ENCODE measurements at regions not wholly inside any gene's neighbourhood (a gene's known extent, or its start where the extent isn't known, plus 50 kb on each side); places are given as distances from the start of the nearest gene placed in this dataset.

DNA sequence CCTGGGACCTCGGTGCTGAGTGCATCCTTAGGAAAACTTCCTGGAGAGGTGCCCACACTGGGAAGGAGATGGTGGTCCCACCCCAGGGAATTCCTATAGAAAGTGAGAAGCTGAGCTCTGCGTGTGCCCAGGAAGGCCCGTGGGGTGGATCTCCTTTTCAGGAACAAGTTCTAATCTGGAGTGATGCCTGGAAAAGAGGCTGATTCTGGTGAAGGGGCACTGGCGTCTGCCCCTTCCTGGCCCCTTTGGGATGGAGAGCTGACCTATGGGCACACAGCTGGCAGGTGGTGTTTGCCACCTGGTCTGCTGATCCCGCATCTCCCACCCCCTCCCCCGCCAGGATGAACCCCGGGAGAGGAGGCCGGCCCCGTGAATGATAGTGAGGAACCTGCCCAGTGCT lies 142.0 kb upstream of the RTL1 start:
- H3K4me3 ChIP-seq (replicated peaks; ENCODE audit: low read depth, low read length) = no peak overlapping the region
- DNase-seq (ENCODE audit: extremely low read depth, low read depth) = no peak
- TF ChIP-seq, protein P1, sequence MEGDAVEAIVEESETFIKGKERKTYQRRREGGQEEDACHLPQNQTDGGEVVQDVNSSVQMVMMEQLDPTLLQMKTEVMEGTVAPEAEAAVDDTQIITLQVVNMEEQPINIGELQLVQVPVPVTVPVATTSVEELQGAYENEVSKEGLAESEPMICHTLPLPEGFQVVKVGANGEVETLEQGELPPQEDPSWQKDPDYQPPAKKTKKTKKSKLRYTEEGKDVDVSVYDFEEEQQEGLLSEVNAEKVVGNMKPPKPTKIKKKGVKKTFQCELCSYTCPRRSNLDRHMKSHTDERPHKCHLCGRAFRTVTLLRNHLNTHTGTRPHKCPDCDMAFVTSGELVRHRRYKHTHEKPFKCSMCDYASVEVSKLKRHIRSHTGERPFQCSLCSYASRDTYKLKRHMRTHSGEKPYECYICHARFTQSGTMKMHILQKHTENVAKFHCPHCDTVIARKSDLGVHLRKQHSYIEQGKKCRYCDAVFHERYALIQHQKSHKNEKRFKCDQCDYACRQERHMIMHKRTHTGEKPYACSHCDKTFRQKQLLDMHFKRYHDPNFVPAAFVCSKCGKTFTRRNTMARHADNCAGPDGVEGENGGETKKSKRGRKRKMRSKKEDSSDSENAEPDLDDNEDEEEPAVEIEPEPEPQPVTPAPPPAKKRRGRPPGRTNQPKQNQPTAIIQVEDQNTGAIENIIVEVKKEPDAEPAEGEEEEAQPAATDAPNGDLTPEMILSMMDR (IDR thresholded peaks at IDR 0.05; ENCODE audit: low read depth, low read length, missing control alignments) = no peak

GRCh38 chr14:101046071-101046470 lies 142.5 kb upstream of the RTL1 start:
- TF ChIP-seq, protein P1 (IDR thresholded peaks at IDR 0.05; ENCODE audit: low read depth, low read length, missing control alignments) = no peak
- no peak for DNase-seq (ENCODE audit: extremely low read depth, low read depth)
- H3K4me3 ChIP-seq (replicated peaks; ENCODE audit: low read depth, low read length) = no peak overlapping the region

GRCh38 chr14:101047326-101047725 lies 143.8 kb upstream of the RTL1 start:
- no peak overlapping the region for H3K4me3 ChIP-seq (replicated peaks; ENCODE audit: low read depth, low read length)
- TF ChIP-seq, protein P1 (IDR thresholded peaks at IDR 0.05; ENCODE audit: low read depth, low read length, missing control alignments) = no peak
- no peak for DNase-seq (ENCODE audit: extremely low read depth, low read depth)

DNA sequence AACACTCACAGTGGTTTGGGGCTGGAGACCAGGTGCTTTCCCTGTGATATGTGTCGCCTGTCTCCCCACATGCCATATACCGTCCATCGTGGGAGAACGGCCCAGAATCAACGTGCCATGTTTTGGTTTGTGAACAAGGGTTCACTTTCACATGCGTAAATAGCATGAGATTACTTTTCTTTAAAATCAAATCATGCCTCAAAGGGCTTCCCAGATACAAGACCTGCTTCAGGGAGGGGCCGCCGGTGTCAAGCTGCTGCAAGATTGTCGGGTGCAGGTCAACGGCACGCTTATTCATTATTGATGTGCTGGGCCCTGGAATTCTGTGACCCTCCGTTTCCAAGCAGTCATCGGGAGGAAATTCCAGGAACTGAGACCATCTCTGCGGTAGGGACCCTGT lies 145.2 kb upstream of the RTL1 start:
- TF ChIP-seq, protein P1 (IDR thresholded peaks at IDR 0.05; ENCODE audit: low read depth, low read length, missing control alignments) = no peak
- H3K4me3 ChIP-seq (replicated peaks; ENCODE audit: low read depth, low read length) = no peak overlapping the region
- DNase-seq (ENCODE audit: extremely low read depth, low read depth) = no peak

- no peak overlapping the region for H3K4me3 ChIP-seq (replicated peaks; ENCODE audit: low read depth, low read length)
- TF ChIP-seq, protein P1 (IDR thresholded peaks at IDR 0.05; ENCODE audit: low read depth, low read length, missing control alignments) = no peak
- no peak for DNase-seq (ENCODE audit: extremely low read depth, low read depth)
Observed at GRCh38 chr14:101049511-101049910, 146.0 kb upstream of the RTL1 start.

- TF ChIP-seq, protein P1 (IDR thresholded peaks at IDR 0.05; ENCODE audit: low read depth, low read length, missing control alignments) = no peak
Observed at GRCh38 chr14:101049942-101050341, 146.4 kb upstream of the RTL1 start.

DNA sequence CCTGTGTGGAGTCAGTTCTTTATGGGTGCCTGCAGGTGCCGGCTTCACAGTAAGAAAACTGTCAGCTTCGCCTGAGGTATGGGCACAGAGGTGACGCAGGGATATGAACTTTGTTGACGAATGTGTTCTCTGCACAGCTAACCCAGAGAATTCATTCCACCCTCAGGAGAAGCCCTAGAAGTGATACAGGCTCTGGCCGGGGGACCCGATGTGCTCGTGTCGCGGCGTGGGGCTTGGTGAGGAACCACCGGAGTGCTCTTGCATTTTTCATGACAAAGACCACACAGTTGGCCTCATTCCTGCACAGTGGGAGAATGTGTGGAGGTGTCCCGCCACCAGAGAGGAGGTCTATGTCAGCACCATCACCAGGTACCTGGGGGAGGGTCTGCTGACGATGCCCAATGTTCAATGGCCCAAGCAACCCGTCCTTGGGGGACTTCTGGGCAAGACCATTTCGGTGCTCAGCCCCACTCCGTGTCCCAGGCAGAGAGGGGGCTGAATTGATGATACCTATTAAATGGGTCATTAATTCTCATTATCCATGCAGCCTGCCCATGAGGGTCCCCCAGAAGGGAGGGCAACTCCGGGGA lies 147.5 kb upstream of the RTL1 start:
- TF ChIP-seq, protein P1 (IDR thresholded peaks at IDR 0.05; ENCODE audit: low read depth, low read length, missing control alignments) = no peak
- H3K4me3 ChIP-seq (replicated peaks; ENCODE audit: low read depth, low read length) = no peak overlapping the region
- DNase-seq (ENCODE audit: extremely low read depth, low read depth) = no peak

More at GRCh38 chr14:101049942-101050341, 146.4 kb upstream of the RTL1 start:
- DNase-seq (ENCODE audit: extremely low read depth, low read depth) = no peak
- no peak overlapping the region for H3K4me3 ChIP-seq (replicated peaks; ENCODE audit: low read depth, low read length)

All from HFF-Myc (cell line).